T-helper 1 cell treated with Interleukin-12 subunit alpha and Interleukin-12 subunit beta and Interleukin-4 antibody, amounts not matched to agents 30 μg/mL and 1 μg/mL, for 36 hours (primary cell): ENCODE measurements at regions not wholly inside any gene's neighbourhood (a gene's known extent, or its start where the extent isn't known, plus 50 kb on each side); places are given as distances from the start of the nearest gene placed in this dataset.

ENCODE experiments used
- H3K27ac Mint-ChIP-seq: one replicate; pipeline ENCODE4 v1.8.0; 2021; ENCODE audit warnings: mild to moderate bottlenecking, mixed read lengths
- H3K27me3 Mint-ChIP-seq: one replicate; pipeline ENCODE4 v1.8.0; 2021; ENCODE audit warnings: low read depth, mixed read lengths
- H3K36me3 Mint-ChIP-seq: one replicate; pipeline ENCODE4 v1.8.0; 2021; ENCODE audit warnings: low read depth, mixed read lengths
- H3K4me1 Mint-ChIP-seq: one replicate; pipeline ENCODE4 v1.8.0; 2021; ENCODE audit warnings: low read depth, mixed read lengths
- H3K4me3 Mint-ChIP-seq: one replicate; pipeline ENCODE4 v1.8.0; 2021; ENCODE audit warnings: mild to moderate bottlenecking, moderate library complexity, mixed read lengths
- H3K9me3 Mint-ChIP-seq: one replicate; pipeline ENCODE4 v1.8.0; 2021; ENCODE audit warnings: mixed read lengths

GRCh38 chr10:29124864-29125263, 164.0 kb upstream of the LYZL1 start:
- Mint-ChIP-seq H3K9me3 (no peaks in the 10 kb centered on the region), H3K27me3 (no peaks in the 10 kb centered on the region), H3K4me1 (no peaks in the 10 kb centered on the region), H3K27ac (no peak overlapping the region), H3K4me3 (no peak overlapping the region), H3K36me3 (no peaks in the 10 kb centered on the region)

DNA sequence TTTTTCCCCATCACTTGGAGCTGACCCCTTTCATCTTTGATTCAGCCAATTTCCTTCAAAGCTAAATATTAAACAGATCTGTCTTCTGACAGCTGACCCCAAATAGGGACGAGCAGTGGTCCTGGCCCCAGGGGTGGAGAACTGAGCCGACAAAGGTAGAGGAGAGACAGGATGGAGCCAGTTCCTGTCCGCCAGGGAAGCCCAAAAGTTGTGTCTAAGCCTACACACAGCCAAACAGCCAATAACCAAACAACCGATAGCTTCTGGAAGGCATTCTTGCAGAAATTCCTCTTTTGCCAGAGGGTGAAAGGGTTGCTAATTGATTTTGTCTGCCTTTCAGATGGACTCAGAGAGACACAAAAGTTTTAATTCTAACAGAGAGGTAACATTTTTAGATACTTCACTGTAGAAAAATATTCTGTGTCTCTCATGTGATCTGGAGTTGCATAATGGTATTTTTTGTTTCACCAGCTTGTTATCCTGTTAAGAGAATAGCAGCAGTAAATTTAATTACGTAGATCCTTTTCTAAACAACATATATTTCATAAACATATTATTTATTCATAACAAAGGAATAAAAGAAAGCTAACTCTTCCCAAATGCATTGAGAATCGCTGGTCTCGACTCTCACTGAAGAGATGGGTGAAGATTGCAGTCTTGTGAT, 161.7 kb upstream of the LYZL1 start:
- peaks cover 5% of the 10 kb centered on the region for H3K27me3 Mint-ChIP-seq
- H3K4me3 Mint-ChIP-seq: no peak overlapping the region
- no peaks in the 10 kb centered on the region for H3K4me1 Mint-ChIP-seq
- H3K27ac Mint-ChIP-seq: no peak overlapping the region
- no peaks in the 10 kb centered on the region for H3K9me3 Mint-ChIP-seq
- H3K36me3 Mint-ChIP-seq: no peaks in the 10 kb centered on the region

DNA sequence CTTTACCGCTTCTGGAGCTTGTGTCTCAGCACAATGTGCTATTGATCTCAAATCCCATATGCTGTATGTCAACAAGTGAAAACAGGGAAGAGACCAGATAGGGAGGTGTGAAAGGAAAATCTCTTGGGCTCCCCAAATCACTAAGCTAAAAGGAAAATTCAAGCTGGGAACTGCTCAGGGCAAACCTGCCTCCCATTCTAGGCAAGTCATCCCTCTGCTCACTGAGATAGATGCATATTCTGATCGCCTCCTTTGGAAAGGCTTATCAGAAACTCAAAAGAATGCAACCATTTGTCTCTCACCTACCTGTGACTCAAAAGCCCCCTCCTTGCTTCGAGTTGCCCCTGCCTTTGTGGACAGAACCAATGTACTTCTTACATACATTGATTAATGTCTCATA, 161.1 kb upstream of the LYZL1 start:
- H3K27ac Mint-ChIP-seq: no peak overlapping the region

GRCh38 chr10:29130190-29130673, 158.6 kb upstream of the LYZL1 start:
- Mint-ChIP-seq H3K27me3 (peaks cover 15% of the 10 kb centered on the region), H3K4me3 (no peak overlapping the region), H3K4me1 (no peaks in the 10 kb centered on the region), H3K9me3 (no peaks in the 10 kb centered on the region), H3K27ac (no peak overlapping the region), H3K36me3 (no peaks in the 10 kb centered on the region)

More for the DNA sequence above, 161.1 kb upstream of the LYZL1 start:
- H3K36me3 Mint-ChIP-seq: no peaks in the 10 kb centered on the region
- H3K27me3 Mint-ChIP-seq: peaks cover 10% of the 10 kb centered on the region
- no peaks in the 10 kb centered on the region for H3K4me1 Mint-ChIP-seq
- H3K9me3 Mint-ChIP-seq: no peaks in the 10 kb centered on the region
- no peak overlapping the region for H3K4me3 Mint-ChIP-seq

DNA sequence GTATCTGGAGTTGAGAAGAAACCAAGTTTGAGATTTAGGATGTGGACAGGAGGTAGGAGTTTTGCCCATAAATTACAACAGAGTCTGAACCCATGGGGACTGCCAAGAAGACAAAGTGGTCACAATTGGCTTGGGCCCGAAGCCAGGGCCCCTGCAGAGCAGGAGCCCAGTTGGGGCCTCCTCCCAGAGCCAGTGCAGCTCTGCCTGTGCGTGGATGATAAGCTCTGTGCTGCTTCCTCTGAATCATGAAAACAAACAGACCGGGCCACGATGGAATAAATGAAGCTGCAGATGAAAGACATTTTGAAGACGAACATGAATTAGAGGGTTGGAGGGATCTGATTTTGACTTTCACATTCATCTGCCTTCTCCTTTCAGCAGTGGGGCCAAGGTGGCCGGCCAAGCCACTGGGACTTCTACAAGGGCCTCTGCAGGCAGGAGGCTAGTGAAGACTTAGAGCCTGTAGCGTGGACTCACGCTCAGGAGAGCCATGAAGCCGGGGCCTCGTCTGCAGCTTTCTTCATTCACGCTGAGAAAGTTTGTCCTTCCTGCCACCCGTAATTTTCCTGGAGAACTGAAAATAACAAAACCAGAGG, 156.8 kb upstream of the LYZL1 start:
- H3K36me3 Mint-ChIP-seq: no peaks in the 10 kb centered on the region
- H3K27ac Mint-ChIP-seq: no peak overlapping the region
- no peaks in the 10 kb centered on the region for H3K4me1 Mint-ChIP-seq
- no peak overlapping the region for H3K4me3 Mint-ChIP-seq
- H3K27me3 Mint-ChIP-seq: peaks cover 22% of the 10 kb centered on the region
- H3K9me3 Mint-ChIP-seq: no peaks in the 10 kb centered on the region

- Mint-ChIP-seq H3K36me3 (no peaks in the 10 kb centered on the region), H3K4me3 (no peak overlapping the region), H3K27me3 (peaks cover 22% of the 10 kb centered on the region), H3K4me1 (no peaks in the 10 kb centered on the region), H3K27ac (no peak overlapping the region), H3K9me3 (no peaks in the 10 kb centered on the region)
Observed at GRCh38 chr10:29132551-29133111, 156.2 kb upstream of the LYZL1 start.

DNA sequence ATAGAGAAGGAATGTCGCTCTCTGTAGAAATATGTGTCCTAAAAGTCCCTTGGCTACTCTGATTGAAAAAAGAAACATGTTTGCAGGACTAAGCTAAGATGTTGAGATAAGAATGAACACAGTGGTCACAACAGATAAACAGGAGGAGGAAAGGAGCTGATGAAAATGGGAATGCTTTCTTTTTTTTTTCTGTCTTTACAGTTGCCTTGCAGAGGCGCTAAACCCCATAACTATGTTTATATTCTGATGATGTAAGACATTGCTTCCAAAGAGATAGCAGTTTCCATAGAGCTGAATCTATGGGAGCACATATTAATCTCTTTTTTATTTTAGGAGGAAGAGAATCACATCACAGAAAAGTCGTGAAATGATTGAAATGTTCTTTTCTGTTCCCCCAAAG, 153.5 kb upstream of the LYZL1 start:
- no peak overlapping the region for H3K27ac Mint-ChIP-seq
- no peaks in the 10 kb centered on the region for H3K36me3 Mint-ChIP-seq

DNA sequence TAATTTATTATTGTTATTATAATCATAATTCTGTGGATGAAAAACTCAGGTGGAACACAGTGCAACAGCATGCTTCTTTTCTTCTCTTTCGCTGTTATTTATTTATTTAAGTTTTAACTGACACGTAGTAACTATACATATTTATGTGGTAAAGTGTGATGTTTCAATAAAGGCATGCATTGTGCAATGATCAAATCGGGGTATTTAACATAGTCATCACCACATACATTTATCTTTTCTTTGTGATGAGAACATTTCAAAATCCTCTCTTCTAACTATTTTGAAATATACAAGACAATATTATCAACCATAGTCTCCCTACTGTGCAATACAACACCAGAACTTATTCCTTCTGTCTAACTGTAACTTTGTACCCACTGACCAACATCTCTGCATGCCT, 152.5 kb upstream of the LYZL1 start:
- H3K4me1 Mint-ChIP-seq: no peaks in the 10 kb centered on the region
- H3K27ac Mint-ChIP-seq: no peak overlapping the region
- no peak overlapping the region for H3K4me3 Mint-ChIP-seq

More for the DNA sequence above, 153.5 kb upstream of the LYZL1 start:
- H3K27me3 Mint-ChIP-seq: peaks cover 22% of the 10 kb centered on the region
- H3K4me3 Mint-ChIP-seq: no peak overlapping the region
- H3K9me3 Mint-ChIP-seq: no peaks in the 10 kb centered on the region
- no peaks in the 10 kb centered on the region for H3K4me1 Mint-ChIP-seq

GRCh38 chr10:29140151-29140550, 148.7 kb upstream of the LYZL1 start:
- H3K27ac Mint-ChIP-seq: no peak overlapping the region
- H3K27me3 Mint-ChIP-seq: peaks cover 27% of the 10 kb centered on the region
- H3K9me3 Mint-ChIP-seq: no peaks in the 10 kb centered on the region
- H3K4me3 Mint-ChIP-seq: no peak overlapping the region
- H3K4me1 Mint-ChIP-seq: no peaks in the 10 kb centered on the region
- H3K36me3 Mint-ChIP-seq: no peaks in the 10 kb centered on the region

More for the DNA sequence above, 152.5 kb upstream of the LYZL1 start:
- no peaks in the 10 kb centered on the region for H3K36me3 Mint-ChIP-seq
- H3K27me3 Mint-ChIP-seq: peaks cover 25% of the 10 kb centered on the region
- H3K9me3 Mint-ChIP-seq: no peaks in the 10 kb centered on the region

DNA sequence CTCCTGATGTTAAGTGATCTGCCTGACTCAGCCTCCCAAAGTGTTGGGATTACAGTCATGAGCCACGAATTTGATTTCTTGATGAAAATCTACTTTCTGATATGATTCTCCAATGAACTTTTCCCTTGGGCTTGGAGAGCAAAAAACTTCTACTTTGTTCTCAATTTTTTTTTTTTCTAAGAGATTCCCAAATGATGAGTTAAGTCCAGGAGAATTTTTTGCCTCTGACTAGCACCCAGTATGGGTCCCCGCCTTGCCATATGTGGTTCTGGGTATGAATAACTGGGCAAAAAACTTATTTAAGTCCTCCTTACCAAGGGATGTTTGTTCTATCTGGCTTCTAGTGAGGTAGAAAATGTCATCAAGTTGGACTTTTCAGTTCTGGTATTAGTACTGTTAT, 147.9 kb upstream of the LYZL1 start:
- H3K27ac Mint-ChIP-seq: no peak overlapping the region
- H3K4me3 Mint-ChIP-seq: no peak overlapping the region
- H3K27me3 Mint-ChIP-seq: peaks cover 24% of the 10 kb centered on the region
- H3K4me1 Mint-ChIP-seq: no peaks in the 10 kb centered on the region
- H3K9me3 Mint-ChIP-seq: no peaks in the 10 kb centered on the region
- no peaks in the 10 kb centered on the region for H3K36me3 Mint-ChIP-seq

DNA sequence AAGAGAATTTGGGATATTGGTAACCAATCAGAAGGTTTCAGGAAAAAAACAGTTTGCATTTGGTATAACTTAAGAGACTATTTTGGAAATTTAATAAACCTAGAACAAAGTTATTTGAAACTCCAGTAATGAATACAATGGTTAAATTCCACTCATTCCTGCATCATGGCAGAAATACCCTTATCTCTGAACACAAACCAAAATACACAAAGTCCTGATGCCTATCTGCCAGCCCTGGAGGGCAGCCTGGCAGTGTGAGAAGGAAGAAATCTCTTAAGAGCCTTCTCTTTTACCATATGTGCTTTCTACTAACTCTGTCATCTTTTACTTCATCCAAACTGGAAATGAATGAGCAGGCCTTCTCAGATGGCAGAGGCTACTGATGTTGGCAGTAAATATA, 147.1 kb upstream of the LYZL1 start:
- H3K4me1 Mint-ChIP-seq: no peaks in the 10 kb centered on the region
- peaks cover 21% of the 10 kb centered on the region for H3K27me3 Mint-ChIP-seq
- H3K36me3 Mint-ChIP-seq: no peaks in the 10 kb centered on the region
- H3K4me3 Mint-ChIP-seq: no peak overlapping the region
- H3K27ac Mint-ChIP-seq: no peak overlapping the region
- no peaks in the 10 kb centered on the region for H3K9me3 Mint-ChIP-seq

DNA sequence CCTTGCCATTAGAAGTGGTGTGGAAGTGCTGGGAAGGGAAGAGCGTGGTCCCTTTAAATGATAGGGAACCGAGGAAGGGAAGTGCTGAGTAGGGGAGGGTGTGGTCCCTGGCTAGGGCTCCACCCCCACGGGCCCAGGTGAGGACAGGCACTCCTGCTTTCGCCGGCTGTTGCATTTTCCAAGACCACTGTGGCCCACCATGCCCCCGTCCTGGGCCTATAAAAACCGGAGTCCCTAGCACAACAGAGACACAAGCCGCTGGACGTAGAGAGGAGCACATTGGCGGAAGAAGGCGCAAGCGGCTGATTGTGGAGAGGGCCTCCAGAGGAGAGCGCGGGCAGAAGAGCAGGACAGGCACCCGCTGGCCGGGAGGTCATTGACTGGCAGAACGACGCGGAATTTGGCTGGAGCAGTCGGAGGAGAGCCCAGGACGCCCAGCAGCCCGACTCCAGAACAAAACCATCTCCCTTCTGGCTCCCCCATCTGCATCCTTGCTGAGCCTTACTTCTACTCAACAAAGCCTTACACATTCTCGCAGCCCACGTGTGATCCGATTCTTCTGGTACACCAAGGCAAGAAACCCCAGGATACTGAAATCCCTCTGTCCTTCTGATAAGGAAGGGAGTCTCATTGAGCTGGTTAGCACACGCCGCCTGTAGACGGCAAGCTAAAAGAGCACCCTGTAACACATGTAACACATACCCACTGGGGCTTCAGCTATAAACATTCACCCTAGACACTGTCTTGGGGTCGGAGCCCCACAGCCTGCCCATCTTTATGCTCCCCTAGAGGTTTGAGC, 146.2 kb upstream of the LYZL1 start:
- no peaks in the 10 kb centered on the region for H3K9me3 Mint-ChIP-seq
- no peaks in the 10 kb centered on the region for H3K36me3 Mint-ChIP-seq

DNA sequence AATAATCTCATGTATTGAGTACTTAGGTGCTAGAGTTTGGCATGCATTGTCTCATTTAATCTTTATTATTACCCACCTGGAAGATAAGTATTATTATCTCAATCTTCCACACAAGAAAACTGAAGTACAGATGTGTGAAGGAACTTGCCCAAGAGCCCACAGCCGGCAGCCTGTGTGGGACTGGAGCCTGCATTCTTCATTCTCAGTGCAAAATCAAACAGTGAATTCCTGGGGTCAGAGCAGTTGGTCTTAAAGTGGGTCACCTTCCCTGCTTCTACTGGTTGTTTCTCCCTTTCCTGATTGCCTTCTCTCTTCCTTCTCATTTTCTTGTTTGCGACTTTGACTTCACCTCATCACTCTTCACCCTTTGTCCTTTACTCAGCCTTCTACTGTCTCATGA, 144.7 kb upstream of the LYZL1 start:
- Mint-ChIP-seq H3K4me3 (no peak overlapping the region), H3K27me3 (peaks cover 19% of the 10 kb centered on the region)

More for the DNA sequence above, 146.2 kb upstream of the LYZL1 start:
- H3K27me3 Mint-ChIP-seq: peaks cover 19% of the 10 kb centered on the region
- no peaks in the 10 kb centered on the region for H3K4me1 Mint-ChIP-seq
- H3K4me3 Mint-ChIP-seq: no peak overlapping the region
- no peak overlapping the region for H3K27ac Mint-ChIP-seq

GRCh38 chr10:29146311-29147100, 142.4 kb upstream of the LYZL1 start:
- H3K4me1 Mint-ChIP-seq: no peaks in the 10 kb centered on the region
- H3K27me3 Mint-ChIP-seq: peaks cover 16% of the 10 kb centered on the region
- H3K27ac Mint-ChIP-seq: no peak overlapping the region
- no peaks in the 10 kb centered on the region for H3K36me3 Mint-ChIP-seq
- no peaks in the 10 kb centered on the region for H3K9me3 Mint-ChIP-seq
- H3K4me3 Mint-ChIP-seq: no peak overlapping the region

More for the DNA sequence above, 144.7 kb upstream of the LYZL1 start:
- H3K36me3 Mint-ChIP-seq: no peaks in the 10 kb centered on the region
- H3K9me3 Mint-ChIP-seq: no peaks in the 10 kb centered on the region
- no peaks in the 10 kb centered on the region for H3K4me1 Mint-ChIP-seq
- H3K27ac Mint-ChIP-seq: no peak overlapping the region
